Activated naive CD8-positive, alpha-beta T cell treated with anti-CD3 and anti-CD28 coated beads, Interleukin-2, amount 10 ng/mL, durations not matched to agents 7 days and 5 days (primary cell): ENCODE measurements at regions not wholly inside any gene's neighbourhood (a gene's known extent, or its start where the extent isn't known, plus 50 kb on each side); places are given as distances from the start of the nearest gene placed in this dataset.

ENCODE experiments used
- ATAC-seq: fragments of 150-1000 bp; cut with Tn5 transposase; one replicate; pipeline ENCODE4 v1.10.0; 2021; ENCODE audit warnings: low read depth, moderate library complexity
- POLR2A ChIA-PET: fragments of 350-600 bp; sonication (Branson Sonifier 250); formaldehyde crosslinking; loops from one replicate; lab custom pipeline; 2021; ENCODE audit warnings: antibody characterized with exemption; lab: Charles Lee
- DNase-seq: peaks from one replicate; pipeline ENCODE4 v3.0.0; 2021
- H3K27ac Mint-ChIP-seq: one replicate; pipeline ENCODE4 v1.8.0; 2022; ENCODE audit warnings: mild to moderate bottlenecking, mixed read lengths
- H3K27me3 Mint-ChIP-seq: one replicate; pipeline ENCODE4 v1.8.0; 2022; ENCODE audit warnings: mild to moderate bottlenecking, moderate library complexity, mixed read lengths
- H3K36me3 Mint-ChIP-seq: one replicate; pipeline ENCODE4 v1.8.0; 2021; ENCODE audit warnings: mild to moderate bottlenecking, mixed read lengths
- H3K4me1 Mint-ChIP-seq: one replicate; pipeline ENCODE4 v1.8.0; 2021; ENCODE audit warnings: mixed read lengths
- H3K4me3 Mint-ChIP-seq: one replicate; pipeline ENCODE4 v1.8.0; 2022; ENCODE audit warnings: mild to moderate bottlenecking, moderate library complexity, mixed read lengths
- H3K9me3 Mint-ChIP-seq: one replicate; pipeline ENCODE4 v1.8.0; 2021; ENCODE audit warnings: mixed read lengths

- Mint-ChIP-seq H3K27me3 (peaks cover 7% of the 10 kb centered on the region), H3K4me1 (no peaks in the 10 kb centered on the region), H3K36me3 (no peaks in the 10 kb centered on the region), H3K4me3 (no peak overlapping the region), H3K9me3 (no peaks in the 10 kb centered on the region), H3K27ac (no peak overlapping the region)
- POLR2A ChIA-PET = no interaction called here
- no peak for DNase-seq
- no peak for ATAC-seq
Observed at GRCh38 chr7:27299861-27300260, 57.3 kb downstream of the EVX1 start.

- Mint-ChIP-seq H3K4me1 (no peaks in the 10 kb centered on the region), H3K27ac (no peak overlapping the region), H3K4me3 (no peak overlapping the region), H3K27me3 (peaks cover 7% of the 10 kb centered on the region), H3K9me3 (no peaks in the 10 kb centered on the region), H3K36me3 (no peaks in the 10 kb centered on the region)
- DNase-seq = no peak
- POLR2A ChIA-PET = no interaction called here
- no peak for ATAC-seq
Observed at GRCh38 chr7:27300421-27300820, 57.8 kb downstream of the EVX1 start.

- no peak overlapping the region for H3K4me3 Mint-ChIP-seq
- no peaks in the 10 kb centered on the region for H3K4me1 Mint-ChIP-seq
- ATAC-seq = no peak
- peaks cover 4% of the 10 kb centered on the region for H3K27me3 Mint-ChIP-seq
- no peak for DNase-seq
- H3K9me3 Mint-ChIP-seq = no peaks in the 10 kb centered on the region
- H3K27ac Mint-ChIP-seq = no peak overlapping the region
- POLR2A ChIA-PET = no interaction called here
- H3K36me3 Mint-ChIP-seq = no peaks in the 10 kb centered on the region
Observed at GRCh38 chr7:27302590-27302989, 60.0 kb downstream of the EVX1 start.

GRCh38 chr7:27303026-27303425, 60.4 kb downstream of the EVX1 start:
- Mint-ChIP-seq H3K36me3 (no peaks in the 10 kb centered on the region), H3K4me3 (no peak overlapping the region), H3K9me3 (no peaks in the 10 kb centered on the region), H3K4me1 (no peaks in the 10 kb centered on the region), H3K27me3 (peaks cover 4% of the 10 kb centered on the region), H3K27ac (no peak overlapping the region)
- POLR2A ChIA-PET = no interaction called here
- ATAC-seq = no peak
- DNase-seq = no peak

- DNase-seq (no peak), ATAC-seq (no peak)
- H3K9me3 Mint-ChIP-seq = no peaks in the 10 kb centered on the region
- POLR2A ChIA-PET = no interaction called here
- no peak overlapping the region for H3K27ac Mint-ChIP-seq
- peaks cover 5% of the 10 kb centered on the region for H3K27me3 Mint-ChIP-seq
- no peaks in the 10 kb centered on the region for H3K4me1 Mint-ChIP-seq
- no peaks in the 10 kb centered on the region for H3K36me3 Mint-ChIP-seq
- H3K4me3 Mint-ChIP-seq = no peak overlapping the region
Observed at GRCh38 chr7:27305854-27306253, 63.3 kb downstream of the EVX1 start.

- peaks cover 22% of the 10 kb centered on the region for H3K27me3 Mint-ChIP-seq
- POLR2A ChIA-PET = no interaction called here
- ATAC-seq = no peak
- no peak overlapping the region for H3K27ac Mint-ChIP-seq
- H3K9me3 Mint-ChIP-seq = no peaks in the 10 kb centered on the region
- no peaks in the 10 kb centered on the region for H3K4me1 Mint-ChIP-seq
- H3K36me3 Mint-ChIP-seq = no peaks in the 10 kb centered on the region
- no peak for DNase-seq
- H3K4me3 Mint-ChIP-seq = no peak overlapping the region
Observed at GRCh38 chr7:27312820-27313219, 70.2 kb downstream of the EVX1 start.

- H3K36me3 Mint-ChIP-seq = no peaks in the 10 kb centered on the region
- H3K27me3 Mint-ChIP-seq = peaks cover 27% of the 10 kb centered on the region
- no peaks in the 10 kb centered on the region for H3K4me1 Mint-ChIP-seq
- H3K4me3 Mint-ChIP-seq = no peak overlapping the region
- no peak for DNase-seq
- H3K27ac Mint-ChIP-seq = no peak overlapping the region
- POLR2A ChIA-PET = no interaction called here
- no peak for ATAC-seq
- peaks cover 3% of the 10 kb centered on the region for H3K9me3 Mint-ChIP-seq
Observed at GRCh38 chr7:27314111-27314510, 71.5 kb downstream of the EVX1 start.

- Mint-ChIP-seq H3K36me3 (no peaks in the 10 kb centered on the region), H3K4me1 (no peaks in the 10 kb centered on the region), H3K27me3 (peaks cover 32% of the 10 kb centered on the region), H3K27ac (no peak overlapping the region), H3K9me3 (peaks cover 3% of the 10 kb centered on the region), H3K4me3 (no peak overlapping the region)
- no peak for DNase-seq
- POLR2A ChIA-PET = no interaction called here
- ATAC-seq = no peak
Observed at GRCh38 chr7:27315066-27315465, 72.5 kb downstream of the EVX1 start.

GRCh38 chr7:27316311-27316710, 73.7 kb downstream of the EVX1 start:
- ATAC-seq (no peak), DNase-seq (no peak)
- Mint-ChIP-seq H3K27me3 (peaks cover 30% of the 10 kb centered on the region), H3K4me3 (no peak overlapping the region), H3K4me1 (no peaks in the 10 kb centered on the region), H3K27ac (no peak overlapping the region), H3K9me3 (peaks cover 3% of the 10 kb centered on the region), H3K36me3 (no peaks in the 10 kb centered on the region)
- POLR2A ChIA-PET = no interaction called here

- POLR2A ChIA-PET = no interaction called here
- H3K27me3 Mint-ChIP-seq = peaks cover 10% of the 10 kb centered on the region
- no peak overlapping the region for H3K4me3 Mint-ChIP-seq
- H3K27ac Mint-ChIP-seq = no peak overlapping the region
- no peaks in the 10 kb centered on the region for H3K36me3 Mint-ChIP-seq
- H3K9me3 Mint-ChIP-seq = no peaks in the 10 kb centered on the region
- ATAC-seq (no peak), DNase-seq (no peak)
- H3K4me1 Mint-ChIP-seq = no peaks in the 10 kb centered on the region
Observed at GRCh38 chr7:27324246-27324645, 81.6 kb downstream of the EVX1 start.

GRCh38 chr7:27329909-27330308, 87.3 kb downstream of the EVX1 start:
- H3K36me3 Mint-ChIP-seq = no peaks in the 10 kb centered on the region
- no peak overlapping the region for H3K27ac Mint-ChIP-seq
- H3K27me3 Mint-ChIP-seq = peaks cover 12% of the 10 kb centered on the region
- H3K4me3 Mint-ChIP-seq = no peak overlapping the region
- ATAC-seq = no peak
- H3K9me3 Mint-ChIP-seq = peaks cover 3% of the 10 kb centered on the region
- POLR2A ChIA-PET = interaction anchor here (0.5 kb wide), 1 partner anchor 647 kb away, joined by 5 read pairs; no protein-coding TSS in a partner anchor
- DNase-seq = no peak
- H3K4me1 Mint-ChIP-seq = no peaks in the 10 kb centered on the region

- Mint-ChIP-seq H3K4me1 (no peaks in the 10 kb centered on the region), H3K27me3 (peaks cover 4% of the 10 kb centered on the region), H3K36me3 (no peaks in the 10 kb centered on the region), H3K27ac (no peak overlapping the region), H3K4me3 (no peak overlapping the region), H3K9me3 (no peaks in the 10 kb centered on the region)
- no peak for ATAC-seq
- POLR2A ChIA-PET = no interaction called here
- no peak for DNase-seq
Observed at GRCh38 chr7:27339478-27339877, 96.9 kb downstream of the EVX1 start.

- no peak for ATAC-seq
- Mint-ChIP-seq H3K9me3 (no peaks in the 10 kb centered on the region), H3K4me1 (no peaks in the 10 kb centered on the region), H3K27me3 (peaks cover 6% of the 10 kb centered on the region), H3K36me3 (no peaks in the 10 kb centered on the region), H3K4me3 (no peak overlapping the region), H3K27ac (no peak overlapping the region)
- no peak for DNase-seq
- POLR2A ChIA-PET = no interaction called here
Observed at GRCh38 chr7:27344471-27344870, 101.9 kb downstream of the EVX1 start.

GRCh38 chr7:27345164-27345887, 102.7 kb downstream of the EVX1 start:
- H3K27ac Mint-ChIP-seq = no peak overlapping the region
- no peaks in the 10 kb centered on the region for H3K9me3 Mint-ChIP-seq
- H3K4me3 Mint-ChIP-seq = no peak overlapping the region
- POLR2A ChIA-PET = no interaction called here
- peaks cover 6% of the 10 kb centered on the region for H3K27me3 Mint-ChIP-seq
- no peak for ATAC-seq
- H3K4me1 Mint-ChIP-seq = no peaks in the 10 kb centered on the region
- DNase-seq = no peak
- H3K36me3 Mint-ChIP-seq = no peaks in the 10 kb centered on the region
